ENCODE measurements at regions not wholly inside any gene's neighbourhood (a gene's known extent, or its start where the extent isn't known, plus 50 kb on each side); places are given as distances from the start of the nearest gene placed in this dataset.
A peak's percentile ranks its signal among the peaks of the same experiment; 100 is the strongest.

GRCh38 chr4:137823007-137823406, 290.7 kb upstream of the PCDH18 start:
- no peak overlapping the region for H3K4me3 ChIP-seq (ENCODE audit: low read depth, low read length)
- H3K27ac ChIP-seq = no peak overlapping the region
- DNase-seq = no peak
- TF ChIP-seq, protein P1, sequence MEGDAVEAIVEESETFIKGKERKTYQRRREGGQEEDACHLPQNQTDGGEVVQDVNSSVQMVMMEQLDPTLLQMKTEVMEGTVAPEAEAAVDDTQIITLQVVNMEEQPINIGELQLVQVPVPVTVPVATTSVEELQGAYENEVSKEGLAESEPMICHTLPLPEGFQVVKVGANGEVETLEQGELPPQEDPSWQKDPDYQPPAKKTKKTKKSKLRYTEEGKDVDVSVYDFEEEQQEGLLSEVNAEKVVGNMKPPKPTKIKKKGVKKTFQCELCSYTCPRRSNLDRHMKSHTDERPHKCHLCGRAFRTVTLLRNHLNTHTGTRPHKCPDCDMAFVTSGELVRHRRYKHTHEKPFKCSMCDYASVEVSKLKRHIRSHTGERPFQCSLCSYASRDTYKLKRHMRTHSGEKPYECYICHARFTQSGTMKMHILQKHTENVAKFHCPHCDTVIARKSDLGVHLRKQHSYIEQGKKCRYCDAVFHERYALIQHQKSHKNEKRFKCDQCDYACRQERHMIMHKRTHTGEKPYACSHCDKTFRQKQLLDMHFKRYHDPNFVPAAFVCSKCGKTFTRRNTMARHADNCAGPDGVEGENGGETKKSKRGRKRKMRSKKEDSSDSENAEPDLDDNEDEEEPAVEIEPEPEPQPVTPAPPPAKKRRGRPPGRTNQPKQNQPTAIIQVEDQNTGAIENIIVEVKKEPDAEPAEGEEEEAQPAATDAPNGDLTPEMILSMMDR (IDR thresholded peaks at IDR 0.05; ENCODE audit: low read depth, low read length) = no peak
- H3K9me3 ChIP-seq (ENCODE audit: severe bottlenecking) = no peaks in the 10 kb centered on the region
- H3K36me3 ChIP-seq = no peaks in the 10 kb centered on the region
- H3K27me3 ChIP-seq (ENCODE audit: insufficient read depth, low read depth, severe bottlenecking) = no peaks in the 10 kb centered on the region

DNA sequence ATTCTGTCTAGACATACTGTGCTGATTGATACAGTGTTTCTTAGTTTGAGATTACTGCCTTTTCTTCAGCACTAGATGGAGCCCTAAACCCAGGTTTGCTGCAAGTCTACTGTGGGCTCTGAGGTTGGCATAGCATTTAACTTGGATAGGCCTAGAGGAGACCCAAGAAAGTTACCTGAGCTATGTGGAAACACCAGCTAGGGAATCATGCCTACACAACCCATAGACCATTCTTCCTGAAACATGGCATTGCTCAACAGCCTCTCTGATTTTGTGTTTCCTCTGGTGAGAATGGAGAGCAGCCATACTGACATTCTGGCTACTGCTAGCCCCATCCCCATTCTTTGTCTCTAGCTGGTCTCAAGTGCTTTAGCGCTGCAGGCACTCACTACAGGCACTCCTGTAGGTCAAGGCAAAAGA, 287.7 kb upstream of the PCDH18 start:
- no peak overlapping the region for H3K4me3 ChIP-seq (ENCODE audit: low read depth, low read length)
- TF ChIP-seq, protein P1 (IDR thresholded peaks at IDR 0.05; ENCODE audit: low read depth, low read length) = peak; percentile 63

GRCh38 chr4:137812258-137812657, 280.0 kb upstream of the PCDH18 start:
- no peaks in the 10 kb centered on the region for H3K27me3 ChIP-seq (ENCODE audit: insufficient read depth, low read depth, severe bottlenecking)
- no peak for DNase-seq
- H3K27ac ChIP-seq = no peak overlapping the region
- H3K4me3 ChIP-seq (ENCODE audit: low read depth, low read length) = no peak overlapping the region
- no peaks in the 10 kb centered on the region for H3K9me3 ChIP-seq (ENCODE audit: severe bottlenecking)
- TF ChIP-seq, protein P1 (IDR thresholded peaks at IDR 0.05; ENCODE audit: low read depth, low read length) = no peak
- H3K36me3 ChIP-seq = no peaks in the 10 kb centered on the region

More for the DNA sequence above, 287.7 kb upstream of the PCDH18 start:
- Histone ChIP-seq H3K27me3 (ENCODE audit: insufficient read depth, low read depth, severe bottlenecking) (no peaks in the 10 kb centered on the region), H3K27ac (no peak overlapping the region), H3K9me3 (ENCODE audit: severe bottlenecking) (no peaks in the 10 kb centered on the region), H3K36me3 (no peaks in the 10 kb centered on the region)
- DNase-seq = peak; percentile 50

DNA sequence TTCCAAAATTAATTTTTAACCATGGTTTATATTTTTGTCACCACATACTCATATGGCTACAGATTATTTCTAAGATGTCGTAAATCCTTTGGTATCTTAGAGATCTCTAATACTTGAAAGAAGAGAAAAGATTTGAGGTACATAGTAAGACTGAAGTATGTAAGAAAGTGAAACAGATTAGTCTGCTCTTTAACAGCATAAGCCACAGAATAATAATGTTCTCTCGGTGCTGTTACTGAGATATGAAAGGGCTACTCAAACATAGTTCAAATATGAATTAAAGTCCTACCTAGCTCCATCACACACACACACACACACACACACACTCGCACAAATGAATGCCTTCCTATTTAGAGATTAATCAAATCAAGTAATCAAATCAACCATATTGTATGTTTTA, 274.1 kb upstream of the PCDH18 start:
- no peak overlapping the region for H3K27ac ChIP-seq
- H3K4me3 ChIP-seq (ENCODE audit: low read depth, low read length) = no peak overlapping the region
- DNase-seq = no peak
- no peaks in the 10 kb centered on the region for H3K27me3 ChIP-seq (ENCODE audit: insufficient read depth, low read depth, severe bottlenecking)
- no peaks in the 10 kb centered on the region for H3K9me3 ChIP-seq (ENCODE audit: severe bottlenecking)
- no peaks in the 10 kb centered on the region for H3K36me3 ChIP-seq
- TF ChIP-seq, protein P1 (IDR thresholded peaks at IDR 0.05; ENCODE audit: low read depth, low read length) = no peak

GRCh38 chr4:137804906-137805495, 272.7 kb upstream of the PCDH18 start:
- no peak overlapping the region for H3K4me3 ChIP-seq (ENCODE audit: low read depth, low read length)
- no peak overlapping the region for H3K27ac ChIP-seq
- H3K9me3 ChIP-seq (ENCODE audit: severe bottlenecking) = no peaks in the 10 kb centered on the region
- TF ChIP-seq, protein P1 (IDR thresholded peaks at IDR 0.05; ENCODE audit: low read depth, low read length) = no peak
- no peaks in the 10 kb centered on the region for H3K36me3 ChIP-seq
- no peak for DNase-seq
- H3K27me3 ChIP-seq (ENCODE audit: insufficient read depth, low read depth, severe bottlenecking) = no peaks in the 10 kb centered on the region

- H3K4me3 ChIP-seq (ENCODE audit: low read depth, low read length) = no peak overlapping the region
- no peaks in the 10 kb centered on the region for H3K9me3 ChIP-seq (ENCODE audit: severe bottlenecking)
- no peaks in the 10 kb centered on the region for H3K27me3 ChIP-seq (ENCODE audit: insufficient read depth, low read depth, severe bottlenecking)
- no peak overlapping the region for H3K27ac ChIP-seq
- TF ChIP-seq, protein P1 (IDR thresholded peaks at IDR 0.05; ENCODE audit: low read depth, low read length) = no peak
- no peak for DNase-seq
- H3K36me3 ChIP-seq = no peaks in the 10 kb centered on the region
Observed at GRCh38 chr4:137800861-137801260, 268.6 kb upstream of the PCDH18 start.

Data from WERI-Rb-1 (cell line).